ENCODE measurements at regions not wholly inside any gene's neighbourhood (a gene's known extent, or its start where the extent isn't known, plus 50 kb on each side); places are given as distances from the start of the nearest gene placed in this dataset.

GRCh38 chr7:19369806-19370205, 224.6 kb upstream of the FERD3L start:
- H3K9me3 ChIP-seq: no peaks in the 10 kb centered on the region
- no peaks in the 10 kb centered on the region for H3K36me3 ChIP-seq
- TF ChIP-seq POLR2A (IDR thresholded peaks at IDR 0.05) (no peak), CTCF (IDR thresholded peaks at IDR 0.05) (no peak)
- DNase-seq: no peak
- intact Hi-C loops (cut with DNase I): no loop called here
- H3K4me3 ChIP-seq (replicated peaks in 1 of 3): no peak overlapping the region
- H3K27me3 ChIP-seq: no peaks in the 10 kb centered on the region
- WGBS, 2 donors: 87% methylated on average over 4 of the region's 4 CpGs
- H3K4me1 ChIP-seq: no peaks in the 10 kb centered on the region
- H3K27ac ChIP-seq: no peak overlapping the region

- no peaks in the 10 kb centered on the region for H3K27me3 ChIP-seq
- 57 to 69% methylated on average over 2 of the region's 2 CpGs for WGBS, 2 donors
- DNase-seq: no peak
- no peaks in the 10 kb centered on the region for H3K9me3 ChIP-seq
- intact Hi-C loops (cut with DNase I): no loop called here
- TF ChIP-seq POLR2A (IDR thresholded peaks at IDR 0.05): no peak
- no peak for TF ChIP-seq CTCF (IDR thresholded peaks at IDR 0.05)
- no peak overlapping the region for H3K27ac ChIP-seq
- H3K4me3 ChIP-seq (replicated peaks in 1 of 3): no peak overlapping the region
- no peaks in the 10 kb centered on the region for H3K36me3 ChIP-seq
- no peaks in the 10 kb centered on the region for H3K4me1 ChIP-seq
Measured at GRCh38 chr7:19369182-19369581, 224.0 kb upstream of the FERD3L start.

- Histone ChIP-seq H3K27me3 (no peaks in the 10 kb centered on the region), H3K4me3 (replicated peaks in 1 of 3) (no peak overlapping the region), H3K4me1 (no peaks in the 10 kb centered on the region), H3K36me3 (no peaks in the 10 kb centered on the region), H3K27ac (no peak overlapping the region), H3K9me3 (no peaks in the 10 kb centered on the region)
- no peak for TF ChIP-seq POLR2A (IDR thresholded peaks at IDR 0.05)
- TF ChIP-seq CTCF (IDR thresholded peaks at IDR 0.05): no peak
- DNase-seq: no peak
- intact Hi-C loops (cut with DNase I): no loop called here
- 66 to 73% methylated on average over 7 of the region's 7 CpGs for WGBS, 2 donors
Measured at GRCh38 chr7:19368491-19368925, 223.3 kb upstream of the FERD3L start.

- no peak overlapping the region for H3K27ac ChIP-seq
- H3K27me3 ChIP-seq: no peaks in the 10 kb centered on the region
- no peaks in the 10 kb centered on the region for H3K36me3 ChIP-seq
- intact Hi-C loops (cut with DNase I): no loop called here
- H3K4me3 ChIP-seq (replicated peaks in 1 of 3): no peak overlapping the region
- DNase-seq: no peak
- 50 to 51% methylated on average over 4 of the region's 4 CpGs for WGBS, 2 donors
- no peaks in the 10 kb centered on the region for H3K9me3 ChIP-seq
- TF ChIP-seq POLR2A (IDR thresholded peaks at IDR 0.05) (no peak), CTCF (IDR thresholded peaks at IDR 0.05) (no peak)
- no peaks in the 10 kb centered on the region for H3K4me1 ChIP-seq
Measured at GRCh38 chr7:19364950-19365349, 219.7 kb upstream of the FERD3L start.

GRCh38 chr7:19362099-19362498, 216.9 kb upstream of the FERD3L start:
- H3K4me1 ChIP-seq: no peaks in the 10 kb centered on the region
- H3K4me3 ChIP-seq (replicated peaks in 1 of 3): no peak overlapping the region
- no peaks in the 10 kb centered on the region for H3K36me3 ChIP-seq
- WGBS, 2 donors: 87 to 100% methylated on average over 2 of the region's 2 CpGs
- no peaks in the 10 kb centered on the region for H3K9me3 ChIP-seq
- no peak for DNase-seq
- intact Hi-C loops (cut with DNase I): no loop called here
- H3K27me3 ChIP-seq: no peaks in the 10 kb centered on the region
- TF ChIP-seq CTCF (IDR thresholded peaks at IDR 0.05) (no peak), POLR2A (IDR thresholded peaks at IDR 0.05) (no peak)
- no peak overlapping the region for H3K27ac ChIP-seq
